Suprapubic skin (tissue), 4 donors: ENCODE measurements at regions not wholly inside any gene's neighbourhood (a gene's known extent, or its start where the extent isn't known, plus 50 kb on each side); places are given as distances from the start of the nearest gene placed in this dataset.

Source experiments
- DNase-seq, 2 donors: peaks; one replicate each; pipeline ENCODE4 v3.0.0-alpha.2; 2019; ENCODE audit warnings: low spot score in 2 of 2
- H3K27ac ChIP-seq: fragments of 200-600 bp; sonication (generic); one replicate; pipeline ENCODE4 v1.5.1; 2019
- H3K27me3 ChIP-seq: fragments of 200-600 bp; sonication (generic); one replicate; pipeline ENCODE4 v1.5.1; 2019
- H3K36me3 ChIP-seq: fragments of 200-600 bp; sonication (generic); one replicate; pipeline ENCODE4 v1.5.1; 2019
- H3K4me1 ChIP-seq: fragments of 200-600 bp; sonication (generic); one replicate; pipeline ENCODE4 v1.5.1; 2019
- H3K4me3 ChIP-seq: fragments of 200-600 bp; sonication (generic); one replicate; pipeline ENCODE4 v1.5.1; 2019; ENCODE audit warnings: mild to moderate bottlenecking
- H3K9me3 ChIP-seq: fragments of 200-600 bp; sonication (generic); one replicate; pipeline ENCODE4 v1.5.1; 2019
- EP300 ChIP-seq: sonication (generic); formaldehyde crosslinking; IDR thresholded peaks from one replicate; pipeline ENCODE4 v1.6.1; 2017; ENCODE audit warnings: antibody characterized with exemption
- POLR2A ChIP-seq, 2 donors: fragments of 450-650 bp; IDR thresholded peaks; one replicate each; pipeline ENCODE4 v1.6.1; 2017; ENCODE audit warnings: antibody characterized with exemption in 2 of 2, mild to moderate bottlenecking in 2 of 2, moderate library complexity in 2 of 2
- POLR2AphosphoS5 ChIP-seq, 3 donors: sonication (generic); formaldehyde crosslinking; IDR thresholded peaks; one replicate each; pipeline ENCODE4 v1.6.1; 2017; ENCODE audit warnings: antibody characterized with exemption in 3 of 3
- WGBS: methylation state at CpG from one replicate; pipeline ENCODE4 v1.1.5; 2018; 5-methylcytosine and 5-hydroxymethylcytosine counted together
- TF ChIP-seq, protein P1 (sequence below), 2 donors: fragments of 200-600 bp in 1 of 2; fragments of 450-650 bp in 1 of 2; sonication (generic) in 1 of 2; IDR thresholded peaks; one replicate each; pipeline ENCODE4 v1.5.1; 2016 to 2019; ENCODE audit warnings: antibody characterized with exemption in 2 of 2, mild to moderate bottlenecking in 1 of 2, moderate library complexity in 1 of 2

- TF ChIP-seq POLR2A (IDR thresholded peaks at IDR 0.05), result no peak
- no peak for TF ChIP-seq POLR2AphosphoS5 (IDR thresholded peaks at IDR 0.05)
- TF ChIP-seq, protein P1, sequence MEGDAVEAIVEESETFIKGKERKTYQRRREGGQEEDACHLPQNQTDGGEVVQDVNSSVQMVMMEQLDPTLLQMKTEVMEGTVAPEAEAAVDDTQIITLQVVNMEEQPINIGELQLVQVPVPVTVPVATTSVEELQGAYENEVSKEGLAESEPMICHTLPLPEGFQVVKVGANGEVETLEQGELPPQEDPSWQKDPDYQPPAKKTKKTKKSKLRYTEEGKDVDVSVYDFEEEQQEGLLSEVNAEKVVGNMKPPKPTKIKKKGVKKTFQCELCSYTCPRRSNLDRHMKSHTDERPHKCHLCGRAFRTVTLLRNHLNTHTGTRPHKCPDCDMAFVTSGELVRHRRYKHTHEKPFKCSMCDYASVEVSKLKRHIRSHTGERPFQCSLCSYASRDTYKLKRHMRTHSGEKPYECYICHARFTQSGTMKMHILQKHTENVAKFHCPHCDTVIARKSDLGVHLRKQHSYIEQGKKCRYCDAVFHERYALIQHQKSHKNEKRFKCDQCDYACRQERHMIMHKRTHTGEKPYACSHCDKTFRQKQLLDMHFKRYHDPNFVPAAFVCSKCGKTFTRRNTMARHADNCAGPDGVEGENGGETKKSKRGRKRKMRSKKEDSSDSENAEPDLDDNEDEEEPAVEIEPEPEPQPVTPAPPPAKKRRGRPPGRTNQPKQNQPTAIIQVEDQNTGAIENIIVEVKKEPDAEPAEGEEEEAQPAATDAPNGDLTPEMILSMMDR (IDR thresholded peaks at IDR 0.05), result no peak
- no peak for TF ChIP-seq EP300
- no peaks in the 10 kb centered on the region for H3K9me3 ChIP-seq
- H3K4me1 ChIP-seq, result no peaks in the 10 kb centered on the region
- H3K27ac ChIP-seq, result no peak overlapping the region
- H3K36me3 ChIP-seq, result no peaks in the 10 kb centered on the region
- WGBS, result 37% methylated on average over 1 of the region's 1 CpG
- H3K4me3 ChIP-seq, result no peak overlapping the region
- no peak for DNase-seq
- H3K27me3 ChIP-seq, result no peaks in the 10 kb centered on the region
Observed at GRCh38 chr6:92589996-92590395, 829.4 kb downstream of the EPHA7 start.

DNA sequence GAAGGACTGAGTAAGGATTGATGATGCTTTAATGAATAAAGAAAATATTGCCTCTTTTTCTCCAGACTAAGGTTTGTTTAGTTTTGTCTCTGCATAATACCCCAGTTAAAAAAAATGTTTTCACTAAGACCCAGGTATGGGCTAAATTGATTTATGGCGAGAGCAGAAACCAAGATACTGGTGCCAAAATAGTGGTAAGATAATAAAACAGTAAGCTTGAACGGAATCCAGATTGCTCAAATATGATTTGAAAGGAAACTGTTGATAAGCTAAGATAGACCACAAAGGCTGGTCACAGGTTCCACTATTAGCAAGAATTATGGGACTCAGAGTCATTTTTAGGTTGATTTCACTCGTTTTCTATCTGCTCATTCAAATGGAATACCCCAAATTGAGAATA is 831.2 kb downstream of the EPHA7 start:
- H3K27me3 ChIP-seq, result no peaks in the 10 kb centered on the region
- H3K27ac ChIP-seq, result no peak overlapping the region
- no peaks in the 10 kb centered on the region for H3K4me1 ChIP-seq
- H3K4me3 ChIP-seq, result no peak overlapping the region
- no peaks in the 10 kb centered on the region for H3K36me3 ChIP-seq
- 49% methylated on average over 3 of the region's 3 CpGs for WGBS
- DNase-seq, result no peak
- TF ChIP-seq POLR2A (IDR thresholded peaks at IDR 0.05), result no peak
- TF ChIP-seq, protein P1 (IDR thresholded peaks at IDR 0.05), result no peak
- no peak for TF ChIP-seq POLR2AphosphoS5 (IDR thresholded peaks at IDR 0.05)
- TF ChIP-seq EP300, result no peak
- H3K9me3 ChIP-seq, result no peaks in the 10 kb centered on the region

DNA sequence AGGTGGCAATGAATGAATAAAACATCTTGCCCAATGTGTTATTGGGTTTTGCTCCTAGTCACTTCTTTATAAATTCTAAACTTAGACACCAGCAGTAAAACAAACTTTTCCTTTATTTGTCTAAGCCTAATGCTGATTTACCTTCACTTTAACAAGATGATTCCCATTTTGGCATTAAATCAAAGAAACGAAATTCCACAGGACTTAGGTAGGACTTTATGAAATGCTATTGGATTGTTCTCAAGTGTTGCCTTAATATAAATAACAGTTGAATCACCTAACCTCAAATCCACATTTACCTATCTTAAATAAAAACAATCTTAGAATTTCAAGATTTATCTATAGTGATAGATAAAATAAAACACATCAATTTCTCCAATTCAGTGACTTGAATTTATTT is 831.8 kb downstream of the EPHA7 start:
- no peaks in the 10 kb centered on the region for H3K4me1 ChIP-seq
- TF ChIP-seq EP300 (no peak), POLR2A (IDR thresholded peaks at IDR 0.05) (no peak), POLR2AphosphoS5 (IDR thresholded peaks at IDR 0.05) (no peak)
- TF ChIP-seq, protein P1 (IDR thresholded peaks at IDR 0.05), result no peak
- H3K9me3 ChIP-seq, result no peaks in the 10 kb centered on the region
- H3K4me3 ChIP-seq, result no peak overlapping the region
- no peaks in the 10 kb centered on the region for H3K36me3 ChIP-seq
- 30% methylated on average over 1 of the region's 1 CpG for WGBS
- H3K27me3 ChIP-seq, result no peaks in the 10 kb centered on the region
- H3K27ac ChIP-seq, result no peak overlapping the region
- no peak for DNase-seq

- Histone ChIP-seq H3K4me1 (no peaks in the 10 kb centered on the region), H3K4me3 (no peak overlapping the region), H3K36me3 (no peaks in the 10 kb centered on the region), H3K27me3 (no peaks in the 10 kb centered on the region), H3K27ac (no peak overlapping the region), H3K9me3 (no peaks in the 10 kb centered on the region)
- no peak for TF ChIP-seq POLR2AphosphoS5 (IDR thresholded peaks at IDR 0.05)
- TF ChIP-seq EP300, result no peak
- TF ChIP-seq, protein P1 (IDR thresholded peaks at IDR 0.05), result no peak
- TF ChIP-seq POLR2A (IDR thresholded peaks at IDR 0.05), result no peak
- DNase-seq, result no peak
- WGBS, result 55% methylated on average over 8 of the region's 8 CpGs
Observed at GRCh38 chr6:92586236-92586977, 833.0 kb downstream of the EPHA7 start.

DNA sequence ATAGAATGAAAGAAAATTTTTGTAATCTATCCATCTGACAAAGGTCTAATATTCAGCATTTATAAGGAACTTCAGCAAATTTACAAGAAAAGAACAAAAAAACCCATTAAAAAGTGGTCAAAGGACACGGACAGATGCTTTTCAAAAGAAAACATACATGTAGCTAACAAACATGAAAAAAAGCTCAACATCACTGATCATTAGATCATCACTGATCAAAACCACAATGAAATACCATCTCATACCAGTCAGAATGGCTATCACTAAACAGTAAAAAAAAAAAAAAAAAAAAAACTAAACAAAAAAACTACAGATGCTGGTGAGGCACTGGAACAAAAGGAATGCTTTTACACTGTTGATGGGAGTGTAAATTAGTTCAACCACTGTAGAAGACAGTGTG is 837.1 kb downstream of the EPHA7 start:
- no peaks in the 10 kb centered on the region for H3K27me3 ChIP-seq
- peaks cover 5% of the 10 kb centered on the region for H3K9me3 ChIP-seq
- 76% methylated on average over 1 of the region's 1 CpG for WGBS
- H3K27ac ChIP-seq, result no peak overlapping the region
- no peak for TF ChIP-seq EP300
- TF ChIP-seq POLR2AphosphoS5 (IDR thresholded peaks at IDR 0.05), result no peak
- TF ChIP-seq POLR2A (IDR thresholded peaks at IDR 0.05), result no peak
- TF ChIP-seq, protein P1 (IDR thresholded peaks at IDR 0.05), result no peak
- H3K36me3 ChIP-seq, result no peaks in the 10 kb centered on the region
- no peaks in the 10 kb centered on the region for H3K4me1 ChIP-seq
- no peak overlapping the region for H3K4me3 ChIP-seq
- no peak for DNase-seq
